SK-N-SH treated with all-trans-retinoic acid at 6 μM for 48 hours (cell line): ENCODE measurements at regions not wholly inside any gene's neighbourhood (a gene's known extent, or its start where the extent isn't known, plus 50 kb on each side); places are given as distances from the start of the nearest gene placed in this dataset.

Experiments
- OSR1 ChIP-seq: fragments of 250-450 bp; sonication (Bioruptor Pico); IDR thresholded peaks from 2 replicates; pipeline ENCODE4 v1.8.0; 2022; ENCODE audit warnings: moderate library complexity, mild to moderate bottlenecking, inconsistent platforms
- PPARA ChIP-seq: fragments of 250-450 bp; sonication (Bioruptor Pico); IDR thresholded peaks from 2 replicates; pipeline ENCODE4 v1.5.0; 2020; ENCODE audit warnings: mild to moderate bottlenecking, borderline replicate concordance
- TOX ChIP-seq: fragments of 250-450 bp; sonication (Bioruptor Pico); IDR thresholded peaks from 2 replicates; pipeline ENCODE4 v1.8.0; 2021; ENCODE audit warnings: mild to moderate bottlenecking, moderate library complexity, borderline replicate concordance

GRCh38 chr3:18080198-18080689 is 337.8 kb upstream of the TBC1D5 start:
- no peak for TF ChIP-seq PPARA (CRISPR knock-in tag)
- no peak for TF ChIP-seq OSR1
- TF ChIP-seq TOX (CRISPR knock-in tag) = no peak
